ENCODE measurements at regions not wholly inside any gene's neighbourhood (a gene's known extent, or its start where the extent isn't known, plus 50 kb on each side); places are given as distances from the start of the nearest gene placed in this dataset.

GRCh38 chr4:155545456-155545855, 121.2 kb upstream of the GUCY1A1 start:
- no peak for TF ChIP-seq CTCF (IDR thresholded peaks at IDR 0.05)
- no peak for TF ChIP-seq EZH2 (IDR thresholded peaks at IDR 0.05; ENCODE audit: borderline replicate concordance, insufficient read depth, low read depth, low read length, poor library complexity, severe bottlenecking)
